HG03060 (cell line): ENCODE measurements at regions not wholly inside any gene's neighbourhood (a gene's known extent, or its start where the extent isn't known, plus 50 kb on each side); places are given as distances from the start of the nearest gene placed in this dataset.

Source experiments
- ATAC-seq: cut with Tn5 transposase; IDR thresholded peaks from one replicate; pipeline ENCODE4 v1.9.1; 2021; ENCODE audit warnings: low read depth, moderate number of reproducible peaks; ENCODE audit not compliant: unreplicated experiment

- no peak for ATAC-seq
Measured at GRCh38 chr14:71711125-71711524, 221.1 kb upstream of the RGS6 start.

GRCh38 chr14:71711619-71712018 lies 220.6 kb upstream of the RGS6 start:
- no peak for ATAC-seq

GRCh38 chr14:71712478-71712877 lies 219.8 kb upstream of the RGS6 start:
- ATAC-seq = no peak

GRCh38 chr14:71713016-71713415 lies 219.2 kb upstream of the RGS6 start:
- ATAC-seq = no peak

- ATAC-seq = no peak
Measured at GRCh38 chr14:71713451-71713850, 218.8 kb upstream of the RGS6 start.

DNA sequence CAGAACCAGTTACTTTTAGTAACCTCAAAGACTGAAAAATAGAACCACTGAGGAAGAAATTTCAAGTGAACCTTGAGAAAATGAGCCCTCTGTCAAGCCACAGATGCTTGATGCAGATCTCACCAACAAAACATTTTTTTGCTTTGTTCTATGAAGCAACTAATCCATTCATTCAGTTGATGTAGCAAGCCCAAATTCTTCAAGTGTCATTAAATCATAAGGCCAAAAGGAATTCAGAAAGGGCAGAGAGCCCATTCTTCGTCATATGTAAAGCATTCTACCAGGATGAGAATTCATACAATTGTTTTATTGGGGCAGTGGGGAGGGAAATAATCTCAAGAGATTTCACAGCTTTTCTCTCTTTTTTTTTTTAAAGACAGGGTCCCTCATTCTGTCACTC lies 218.0 kb upstream of the RGS6 start:
- ATAC-seq = no peak

- no peak for ATAC-seq
Measured at GRCh38 chr14:71716041-71716772, 216.0 kb upstream of the RGS6 start.

GRCh38 chr14:71720978-71721624 lies 211.1 kb upstream of the RGS6 start:
- ATAC-seq = no peak

DNA sequence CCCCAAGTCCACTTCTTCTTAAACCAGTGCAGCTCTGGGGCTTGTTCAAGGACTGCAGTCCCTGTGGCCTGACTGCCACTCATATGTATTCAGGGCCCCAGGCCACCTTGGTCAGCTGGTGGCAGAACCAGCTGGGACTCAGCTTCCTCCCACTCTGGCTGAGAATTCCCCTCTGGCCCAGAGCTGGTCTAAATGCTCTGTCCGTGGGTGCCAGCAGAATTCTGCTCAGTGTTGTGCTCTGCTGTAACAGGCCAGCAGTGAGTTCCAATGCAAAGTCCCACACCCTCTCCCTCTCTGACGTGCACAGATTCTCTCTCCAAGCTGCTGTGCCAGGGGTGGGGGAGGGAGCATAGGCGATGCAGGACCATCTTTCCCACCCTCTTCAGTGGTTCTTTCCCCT lies 210.4 kb upstream of the RGS6 start:
- ATAC-seq = no peak

DNA sequence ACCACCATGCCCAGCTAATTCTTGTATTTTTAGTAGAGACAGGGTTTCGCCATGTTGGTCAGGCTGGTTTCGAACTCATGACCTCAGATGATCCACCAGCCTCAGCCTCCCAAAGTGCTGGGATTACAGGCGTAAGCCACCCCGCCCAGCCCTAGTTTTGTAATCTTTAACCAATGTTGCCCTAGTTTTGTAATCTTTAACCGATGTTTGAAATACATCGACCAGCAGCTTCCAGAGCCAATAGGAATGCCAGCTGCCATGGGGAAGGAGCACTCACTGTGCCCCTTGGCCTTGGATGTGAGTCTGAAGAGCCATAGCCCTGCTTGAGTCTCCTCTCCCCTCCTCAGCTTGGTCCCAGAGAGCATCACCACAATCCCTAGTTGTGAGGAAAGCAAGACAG lies 209.3 kb upstream of the RGS6 start:
- no peak for ATAC-seq

DNA sequence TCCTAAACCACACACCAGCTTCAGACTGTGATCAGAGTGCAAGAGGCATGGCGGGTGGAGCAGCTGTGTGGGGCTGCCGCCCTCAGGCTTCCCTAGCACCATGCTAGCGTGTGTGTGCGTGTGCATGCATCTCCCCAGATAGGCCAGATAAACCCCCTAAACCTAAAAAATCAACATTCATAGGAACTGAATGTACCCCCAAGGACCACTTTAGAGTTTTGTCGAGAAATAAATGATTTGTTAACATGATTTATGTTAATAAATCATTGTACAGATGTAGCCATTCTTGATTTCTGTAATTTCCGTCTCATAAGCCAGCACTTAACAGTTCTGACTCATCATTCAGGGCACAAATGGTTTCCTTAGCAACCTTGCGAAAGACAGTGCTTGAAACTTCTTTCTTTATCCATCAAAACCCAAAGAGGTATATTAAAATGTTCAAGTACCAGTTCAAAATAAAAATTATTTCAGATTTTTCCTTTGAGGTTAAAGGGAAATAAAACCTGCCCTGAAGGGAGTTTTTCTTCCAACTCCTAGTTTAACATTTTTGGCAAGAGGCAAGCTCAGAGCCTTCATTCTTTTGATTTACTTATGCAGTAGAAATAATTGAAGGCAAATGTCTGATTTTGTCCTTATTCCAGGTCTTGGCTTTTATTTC lies 206.2 kb upstream of the RGS6 start:
- no peak for ATAC-seq

GRCh38 chr14:71726580-71727021 lies 205.6 kb upstream of the RGS6 start:
- ATAC-seq = no peak

- ATAC-seq = no peak
Measured at GRCh38 chr14:71728386-71728785, 203.8 kb upstream of the RGS6 start.

DNA sequence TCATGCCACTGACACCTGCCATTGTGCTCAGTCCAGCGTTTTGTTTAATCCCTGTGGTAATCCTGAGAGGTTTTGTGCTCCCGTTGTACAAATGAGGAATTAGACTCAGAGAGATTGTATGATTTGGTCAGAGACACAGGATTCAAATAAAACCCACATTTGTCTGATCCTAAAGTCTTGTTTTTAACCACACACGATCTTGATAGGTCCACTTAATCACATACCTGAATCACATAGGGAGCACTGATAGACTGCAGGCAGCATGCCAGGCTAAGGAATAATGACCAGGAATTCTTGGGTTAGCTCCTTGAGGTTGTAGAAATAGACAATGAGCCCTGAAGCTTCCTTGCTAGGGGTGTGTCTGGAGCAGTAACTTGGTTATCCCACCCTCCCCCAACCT lies 202.6 kb upstream of the RGS6 start:
- ATAC-seq = no peak

DNA sequence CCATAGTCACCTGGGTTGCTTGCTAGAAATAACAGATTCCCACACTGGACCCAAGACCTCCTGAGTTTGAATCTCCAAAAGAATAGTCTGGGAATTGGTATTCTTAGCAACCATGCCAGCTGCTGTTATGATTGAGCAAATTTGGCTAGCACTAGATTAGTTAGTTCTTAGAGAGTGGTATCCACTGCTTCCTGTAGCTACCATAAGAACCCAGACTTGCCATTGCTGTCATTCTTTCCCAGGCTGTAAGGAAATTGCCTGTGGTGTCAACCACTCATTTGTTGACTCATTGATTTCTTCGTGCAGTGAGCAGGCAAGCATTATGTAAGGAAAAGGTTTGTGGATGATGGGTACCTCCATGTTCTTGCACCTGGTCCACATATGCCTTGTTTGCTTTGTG lies 201.8 kb upstream of the RGS6 start:
- no peak for ATAC-seq

GRCh38 chr14:71731096-71731495 lies 201.1 kb upstream of the RGS6 start:
- ATAC-seq = no peak

DNA sequence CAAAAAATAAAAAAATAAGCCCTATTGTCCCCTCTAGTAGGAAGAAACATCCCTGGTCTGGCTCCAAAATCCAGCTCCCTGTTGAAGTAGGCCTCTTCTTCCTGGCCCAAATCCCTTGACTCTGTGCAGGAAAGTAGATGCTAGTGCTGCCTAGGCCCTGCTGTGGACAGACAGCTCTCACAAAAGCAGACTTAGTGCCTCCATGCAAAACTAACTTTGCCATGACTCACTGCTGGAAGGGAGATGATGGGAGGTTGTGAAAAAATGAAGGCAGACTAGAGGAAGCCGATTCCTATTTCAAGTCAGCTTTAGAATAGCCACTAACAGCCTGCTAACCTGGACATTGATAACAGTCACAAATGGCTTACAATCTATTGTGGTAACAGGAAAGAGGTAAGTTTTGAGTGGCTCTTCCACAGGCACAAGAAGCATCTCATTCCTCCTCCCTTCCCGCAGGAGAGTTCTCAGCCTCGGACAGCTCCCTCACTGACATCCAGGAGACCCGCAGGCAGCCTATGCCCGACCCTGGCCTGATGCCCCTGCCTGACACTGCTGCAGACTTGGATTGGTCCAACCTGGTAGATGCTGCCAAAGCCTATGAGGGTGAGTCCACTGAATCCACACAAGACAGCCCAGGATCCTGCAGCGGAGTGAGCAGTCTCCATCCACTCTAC lies 198.9 kb upstream of the RGS6 start:
- ATAC-seq = no peak

- ATAC-seq = no peak
Measured at GRCh38 chr14:71734076-71734475, 198.2 kb upstream of the RGS6 start.

DNA sequence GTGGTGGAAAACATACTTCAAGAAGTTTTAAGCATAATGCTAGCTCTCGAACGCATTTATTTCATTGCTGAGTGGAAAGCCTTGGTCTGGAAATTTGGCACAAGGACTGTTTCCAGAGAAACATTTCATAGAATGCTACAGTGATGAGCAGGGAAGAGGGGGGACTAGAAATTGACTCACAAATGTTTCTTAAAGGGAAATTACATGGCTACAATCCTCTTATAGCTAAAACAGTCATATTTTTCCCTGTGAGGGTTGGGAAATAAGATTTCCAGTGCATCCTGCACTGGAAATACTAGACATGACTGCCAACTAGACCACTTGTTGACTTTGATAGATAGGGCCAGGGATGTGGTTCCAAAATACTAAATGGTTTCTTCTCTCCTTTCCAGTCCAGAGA lies 197.3 kb upstream of the RGS6 start:
- ATAC-seq = no peak

- ATAC-seq = no peak
Measured at GRCh38 chr14:71737760-71738159, 194.5 kb upstream of the RGS6 start.

DNA sequence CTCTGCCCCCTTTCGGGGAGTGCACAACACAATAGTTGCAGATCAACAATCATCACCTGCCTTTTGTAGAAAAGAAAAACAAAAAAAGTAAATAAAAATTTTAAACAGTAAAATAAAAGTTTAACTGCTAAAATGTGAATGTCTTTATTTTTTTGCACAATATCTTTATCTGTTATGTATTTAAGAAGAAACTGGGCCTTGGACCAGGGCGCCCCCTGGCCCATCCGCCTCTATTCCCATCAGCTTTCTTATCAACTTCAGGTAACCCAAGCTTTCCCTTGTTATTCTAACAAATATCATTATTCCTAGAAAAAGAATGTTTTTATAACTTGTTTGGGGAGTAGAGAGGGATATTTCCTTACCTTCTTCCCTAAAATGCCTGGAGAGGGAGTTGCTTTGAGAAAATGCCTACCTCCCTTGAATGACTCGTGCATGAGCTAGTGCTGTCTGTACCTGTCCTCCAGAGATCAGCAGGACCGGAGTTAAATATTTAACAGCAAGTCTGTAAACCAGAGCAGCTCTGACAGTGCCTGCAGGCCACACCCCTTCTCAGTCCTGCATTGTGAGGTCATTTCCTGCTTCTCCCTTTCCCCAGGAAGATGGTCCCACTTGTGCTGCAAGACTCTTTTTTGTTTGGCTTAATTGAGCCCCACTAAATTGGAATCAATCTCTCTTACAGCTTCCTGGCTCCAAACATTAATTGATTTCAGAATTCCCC lies 192.8 kb upstream of the RGS6 start:
- ATAC-seq = no peak
